ENCODE measurements at regions not wholly inside any gene's neighbourhood (a gene's known extent, or its start where the extent isn't known, plus 50 kb on each side); places are given as distances from the start of the nearest gene placed in this dataset.

- H3K27ac ChIP-seq (ENCODE audit: extremely low read length, insufficient read depth, low read length), result no peak overlapping the region
- ChIA-PET CTCF (ENCODE audit: low intra/inter-chr PET ratio, low total read pairs) (no interaction called here), POLR2A (no interaction called here)
- no peak overlapping the region for H3K4me3 ChIP-seq (replicated peaks in 1 of 3; ENCODE audit: insufficient read depth in 1 of 3, low read depth in 2 of 3, low read length in 3 of 3)
- no peak overlapping the region for H3K9ac ChIP-seq (ENCODE audit: insufficient read depth, low read depth, low read length)
- H4K20me1 ChIP-seq (ENCODE audit: insufficient read depth, low read length), result no peaks in the 10 kb centered on the region
- H3K79me2 ChIP-seq (ENCODE audit: insufficient read depth, low read length), result no peaks in the 10 kb centered on the region
- DNase-seq (ENCODE audit: low spot score) (no peak), FAIRE-seq (no peak), ATAC-seq (no peak)
- in situ Hi-C loops (cut with HindIII; ENCODE audit: extremely low pct_ligation_motif_present, low pct_unique_long_range_greater_than_20kb), result no loop called here
- BruUV-seq (replicated peaks), result no TSS peak
- WGBS (ENCODE audit: low lambda C conversion rate), result 92% methylated on average over 5 of the region's 13 CpGs
- H2AFZ ChIP-seq (ENCODE audit: low read length), result no peak overlapping the region
- intact Hi-C loops (cut with micrococcal nuclease; ENCODE audit: unreplicated experiment), result no loop called here
- H3K27me3 ChIP-seq (ENCODE audit: control insufficient read depth in 1 of 2, insufficient read depth in 2 of 2, low read length in 2 of 2), result no peaks in the 10 kb centered on the region
- no peaks in the 10 kb centered on the region for H3K4me1 ChIP-seq (ENCODE audit: insufficient read depth, low read length)
- H3K4me2 ChIP-seq (ENCODE audit: low read depth, low read length), result no peak overlapping the region
- no peaks in the 10 kb centered on the region for H3K9me3 ChIP-seq (ENCODE audit: low read length)
- no peaks in the 10 kb centered on the region for H3K36me3 ChIP-seq (replicated peaks in 1 of 2; ENCODE audit: control insufficient read depth in 1 of 2, insufficient read depth in 2 of 2, low read length in 2 of 2)
- no peak for TF ChIP-seq PHF20 (CRISPR knock-in tag; IDR thresholded peaks at IDR 0.05)
- TF ChIP-seq MED13 (CRISPR knock-in tag; IDR thresholded peaks at IDR 0.05), result no peak
- no peak for TF ChIP-seq THRA (CRISPR knock-in tag; IDR thresholded peaks at IDR 0.05; ENCODE audit: borderline replicate concordance)
- TF ChIP-seq MED1 (CRISPR knock-in tag; IDR thresholded peaks at IDR 0.05), result no peak
- no peak for TF ChIP-seq ZBED4 (CRISPR knock-in tag; IDR thresholded peaks at IDR 0.05; ENCODE audit: borderline replicate concordance)
- TF ChIP-seq KDM5A (IDR thresholded peaks at IDR 0.05; ENCODE audit: borderline replicate concordance, low read length), result no peak
- no peak for TF ChIP-seq MAZ (IDR thresholded peaks at IDR 0.05; ENCODE audit: borderline replicate concordance, low read depth, low read length)
- no peak for TF ChIP-seq MAZ (CRISPR knock-in tag; IDR thresholded peaks at IDR 0.05; ENCODE audit: low read depth)
- no peak for TF ChIP-seq ZNF329 (CRISPR knock-in tag; IDR thresholded peaks at IDR 0.05; ENCODE audit: low read depth)
- TF ChIP-seq TCF7 (IDR thresholded peaks at IDR 0.05; ENCODE audit: low read depth), result no peak
- no peak for TF ChIP-seq ZNF720 (CRISPR knock-in tag; IDR thresholded peaks at IDR 0.05)
- TF ChIP-seq ZNF337 (CRISPR knock-in tag; IDR thresholded peaks at IDR 0.05; ENCODE audit: borderline replicate concordance, low read depth), result no peak
Observed at GRCh38 chr6:76810286-76810685, 653.0 kb downstream of the HTR1B start.

All from HepG2 (cell line).